ENCODE measurements at regions not wholly inside any gene's neighbourhood (a gene's known extent, or its start where the extent isn't known, plus 50 kb on each side); places are given as distances from the start of the nearest gene placed in this dataset.

- TF ChIP-seq CTCF (IDR thresholded peaks at IDR 0.05; ENCODE audit: control extremely low read depth in 1 of 3, insufficient read depth in 1 of 3, low read depth in 1 of 3, low read length in 3 of 3) (no peak), GABPA (IDR thresholded peaks at IDR 0.05; ENCODE audit: borderline replicate concordance, insufficient read depth, low read length) (no peak), POLR2A (IDR thresholded peaks at IDR 0.05; ENCODE audit: control extremely low read depth in 1 of 2, low read depth in 2 of 2, low read length in 2 of 2) (no peak), CEBPB (IDR thresholded peaks at IDR 0.05; ENCODE audit: low read depth, low read length) (no peak), SIRT6 (IDR thresholded peaks at IDR 0.05; ENCODE audit: low read length) (no peak), HDAC6 (IDR thresholded peaks at IDR 0.05; ENCODE audit: low read depth, low read length) (no peak), SP1 (IDR thresholded peaks at IDR 0.05; ENCODE audit: low read depth, low read length) (no peak), CBX5 (IDR thresholded peaks at IDR 0.05; ENCODE audit: low read depth, low read length) (no peak), ATF3 (IDR thresholded peaks at IDR 0.05; ENCODE audit: insufficient read depth, low read depth, low read length) (no peak), POLR2AphosphoS5 (IDR thresholded peaks at IDR 0.05; ENCODE audit: low read depth, low read length) (no peak), EZH2 (IDR thresholded peaks at IDR 0.05; ENCODE audit: low read depth, low read length, severe bottlenecking) (no peak)
These were observed 160.3 kb downstream of the TMEM18 start for GRCh38 chr2:516944-517343.
